ENCODE measurements at regions not wholly inside any gene's neighbourhood (a gene's known extent, or its start where the extent isn't known, plus 50 kb on each side); places are given as distances from the start of the nearest gene placed in this dataset.

DNA sequence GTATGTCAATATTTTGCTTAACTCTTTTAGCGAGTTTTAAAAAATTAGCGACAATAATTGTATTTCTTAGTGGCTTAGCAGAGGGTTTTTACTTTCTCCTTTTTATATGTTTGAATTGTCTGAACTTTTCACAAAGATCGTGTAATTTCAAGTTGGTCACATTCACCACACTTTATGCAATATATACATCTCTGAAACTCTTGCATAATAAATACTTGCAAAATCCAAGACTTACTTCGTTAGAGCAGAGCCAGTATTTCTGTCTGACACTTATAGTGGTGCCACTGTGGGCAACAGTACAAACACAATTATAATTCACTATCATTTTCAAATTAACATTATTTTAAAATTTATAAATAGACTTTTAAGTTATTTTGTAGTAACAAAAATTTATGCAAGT is 62.0 kb downstream of the SUCNR1 start:
- no peak for DNase-seq (ENCODE audit: extremely low read depth, low read depth, low spot score)

DNA sequence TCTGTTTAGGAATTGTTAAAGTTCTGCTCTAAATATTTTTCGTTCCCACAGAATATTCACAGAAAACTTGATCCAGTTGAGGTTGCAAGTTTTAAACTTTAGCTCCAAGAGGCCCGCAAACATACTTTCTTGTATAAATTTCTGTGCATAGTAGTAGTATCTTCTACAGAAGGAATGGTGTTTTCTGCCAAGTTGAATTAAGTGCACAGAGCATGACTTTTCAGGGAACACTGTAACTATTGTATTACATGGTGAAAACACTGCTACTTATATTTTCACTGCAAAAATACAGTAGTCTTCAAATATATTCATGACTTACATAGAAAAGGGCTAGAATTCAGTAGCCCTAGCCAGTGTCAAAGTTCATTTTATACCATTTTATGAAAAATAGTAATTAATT is 67.0 kb downstream of the SUCNR1 start:
- DNase-seq (ENCODE audit: extremely low read depth, low read depth, low spot score) = no peak

GRCh38 chr3:151943539-151943938 is 70.1 kb downstream of the SUCNR1 start:
- no peak for DNase-seq (ENCODE audit: extremely low read depth, low read depth, low spot score)

DNA sequence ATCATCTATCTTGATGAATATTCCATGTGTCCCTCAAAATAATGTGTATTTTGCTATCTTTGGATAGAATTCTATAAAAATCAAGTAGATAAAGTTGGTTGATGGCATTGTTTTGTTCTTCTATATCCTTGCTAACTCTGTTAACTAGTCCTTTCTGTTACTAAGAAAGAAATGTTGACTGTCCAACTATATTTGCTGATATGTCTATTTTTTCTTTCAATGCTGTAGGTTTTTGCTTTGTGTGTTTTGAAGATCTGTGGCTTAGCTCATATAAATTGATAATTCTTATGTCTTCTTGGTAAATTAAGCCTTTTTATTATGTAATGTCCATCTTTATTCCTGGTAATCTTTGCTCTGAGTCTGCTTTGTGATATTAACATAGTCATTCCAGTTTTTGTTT is 70.9 kb downstream of the SUCNR1 start:
- no peak for DNase-seq (ENCODE audit: extremely low read depth, low read depth, low spot score)

DNA sequence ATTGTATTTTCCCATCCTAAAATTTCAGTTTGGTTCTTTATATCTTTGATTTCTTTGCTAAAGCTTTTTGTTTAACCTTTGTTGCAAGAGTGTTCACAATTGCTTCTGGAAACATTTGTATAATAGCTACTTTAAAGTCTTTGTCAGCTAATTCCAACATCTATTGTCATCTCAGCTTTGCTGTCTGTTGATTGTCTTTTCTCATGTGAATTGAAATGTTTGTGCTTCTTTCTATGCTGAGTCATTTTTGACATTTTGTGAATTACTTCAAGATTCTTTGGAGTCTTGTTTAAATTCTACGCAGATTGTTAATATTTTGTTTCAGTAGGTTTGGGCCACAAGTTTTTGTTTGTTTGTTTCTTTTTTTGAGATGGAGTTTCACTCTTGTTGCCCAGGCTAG is 73.2 kb downstream of the SUCNR1 start:
- no peak for DNase-seq (ENCODE audit: extremely low read depth, low read depth, low spot score)

DNA sequence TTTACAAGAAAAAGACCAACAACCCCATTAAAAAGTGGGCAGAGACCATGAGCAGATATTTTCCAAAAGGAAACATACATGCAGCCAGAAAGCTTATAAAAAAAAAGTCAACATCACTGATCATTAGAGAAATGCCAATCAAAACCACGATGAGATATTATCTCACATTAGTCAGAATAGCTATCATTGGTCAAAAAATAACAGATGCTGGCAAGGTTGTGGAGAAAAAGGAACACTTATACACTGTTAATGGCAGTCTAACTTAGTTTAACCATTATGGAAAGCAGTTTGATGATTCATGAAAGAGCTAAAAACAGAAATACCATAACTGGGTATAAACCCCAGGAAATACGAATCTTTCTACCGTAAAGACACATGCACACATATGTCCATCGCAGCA is 76.3 kb downstream of the SUCNR1 start:
- DNase-seq (ENCODE audit: extremely low read depth, low read depth, low spot score) = no peak

- no peak for DNase-seq (ENCODE audit: extremely low read depth, low read depth, low spot score)
These were observed 81.9 kb downstream of the SUCNR1 start for GRCh38 chr3:151955356-151955755.

GRCh38 chr3:151960961-151961580 is 87.6 kb downstream of the SUCNR1 start:
- no peak for DNase-seq (ENCODE audit: extremely low read depth, low read depth, low spot score)

GRCh38 chr3:151962352-151962751 is 88.9 kb downstream of the SUCNR1 start:
- no peak for DNase-seq (ENCODE audit: extremely low read depth, low read depth, low spot score)

GRCh38 chr3:151962912-151963311 is 89.5 kb downstream of the SUCNR1 start:
- DNase-seq (ENCODE audit: extremely low read depth, low read depth, low spot score) = no peak

- DNase-seq (ENCODE audit: extremely low read depth, low read depth, low spot score) = no peak
These were observed 91.3 kb downstream of the SUCNR1 start for GRCh38 chr3:151964743-151965142.

DNA sequence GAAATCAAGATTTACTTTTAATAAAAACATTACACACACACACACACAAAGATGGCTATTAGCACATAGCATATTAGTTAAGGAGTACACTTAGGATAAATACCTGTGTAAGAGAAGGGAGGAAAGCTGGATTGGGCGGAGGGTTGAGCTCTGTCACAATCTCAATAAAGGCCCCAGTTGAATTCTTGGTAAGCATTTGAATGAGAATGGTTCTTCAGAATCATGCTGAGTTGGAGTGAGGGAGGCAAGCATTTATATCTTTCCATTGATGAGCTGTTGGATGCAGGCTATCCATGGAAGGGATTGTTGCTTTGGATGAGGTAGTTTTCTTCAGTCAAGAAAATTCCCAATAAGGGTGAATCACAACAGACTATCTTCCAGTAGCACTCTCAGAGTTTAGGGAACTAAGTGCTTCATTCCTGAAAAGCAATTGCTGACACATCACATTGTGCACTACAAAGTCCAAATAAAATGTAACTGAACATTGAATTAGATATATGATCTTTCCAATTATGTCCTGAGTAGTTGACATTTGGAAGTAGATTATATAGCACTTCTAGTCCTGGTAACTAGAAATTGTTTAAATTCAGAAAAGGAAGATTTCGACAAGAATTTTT is 95.7 kb downstream of the SUCNR1 start:
- no peak for DNase-seq (ENCODE audit: extremely low read depth, low read depth, low spot score)

- DNase-seq (ENCODE audit: extremely low read depth, low read depth, low spot score) = no peak
These were observed 98.6 kb downstream of the SUCNR1 start for GRCh38 chr3:151971814-151972579.

DNA sequence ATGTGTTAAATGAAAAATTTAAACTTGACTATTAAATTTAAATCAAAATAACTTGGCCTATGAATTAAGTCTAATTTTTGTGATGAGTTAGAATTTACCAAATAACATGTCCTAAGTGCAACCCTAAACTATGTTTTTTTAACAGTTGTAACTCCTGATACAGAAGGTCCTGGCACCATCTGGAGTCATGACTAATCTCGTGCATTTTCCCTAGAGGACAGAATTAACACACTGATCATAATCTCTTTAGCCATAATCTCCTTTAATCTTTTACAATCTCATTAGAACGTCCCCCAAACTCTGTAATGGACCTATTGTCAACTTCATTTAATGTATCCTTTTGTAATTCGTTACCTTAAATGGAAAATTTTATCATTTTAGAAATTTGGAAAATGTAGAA is 100.6 kb downstream of the SUCNR1 start:
- DNase-seq (ENCODE audit: extremely low read depth, low read depth, low spot score) = peak; percentile 42

DNA sequence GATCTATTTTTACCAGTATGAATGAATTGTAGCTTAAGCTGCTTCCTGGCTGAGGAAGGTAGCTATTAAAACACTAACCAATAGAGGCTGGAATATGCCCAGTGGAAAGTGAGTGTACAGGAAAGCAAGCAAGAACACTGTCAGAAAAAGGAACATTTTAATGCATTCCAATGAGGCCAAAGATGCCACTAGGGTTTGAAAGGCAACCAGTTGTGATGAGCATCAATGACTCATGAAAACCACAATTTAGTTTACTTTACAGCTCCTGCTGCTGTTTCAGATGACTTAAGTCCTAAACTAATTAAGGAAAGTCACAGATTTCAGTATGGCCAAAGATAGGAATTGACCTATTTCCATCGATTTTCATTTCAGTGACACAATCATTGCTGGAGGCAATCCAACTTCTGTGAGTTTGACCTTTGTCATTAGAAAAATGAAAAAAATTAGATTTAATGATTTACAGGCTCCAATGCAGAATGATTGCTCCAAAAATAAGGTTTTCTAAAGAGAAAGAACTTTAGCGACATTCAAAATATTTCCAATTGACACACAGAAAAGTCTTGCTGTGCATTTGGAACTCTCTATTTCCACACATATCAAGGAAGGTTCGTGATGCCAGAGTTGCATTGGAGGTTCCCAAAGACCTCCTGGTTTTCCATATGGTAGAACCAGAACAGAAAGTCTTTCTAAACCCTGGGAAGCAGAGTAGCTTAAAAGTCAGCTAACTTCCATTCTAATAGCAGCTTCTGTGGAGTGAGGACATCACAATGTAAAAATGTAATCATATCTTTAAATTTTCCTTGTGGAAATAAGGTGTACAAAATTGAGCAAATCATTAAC is 103.0 kb downstream of the SUCNR1 start:
- DNase-seq (ENCODE audit: extremely low read depth, low read depth, low spot score) = peak; percentile 97

DNA sequence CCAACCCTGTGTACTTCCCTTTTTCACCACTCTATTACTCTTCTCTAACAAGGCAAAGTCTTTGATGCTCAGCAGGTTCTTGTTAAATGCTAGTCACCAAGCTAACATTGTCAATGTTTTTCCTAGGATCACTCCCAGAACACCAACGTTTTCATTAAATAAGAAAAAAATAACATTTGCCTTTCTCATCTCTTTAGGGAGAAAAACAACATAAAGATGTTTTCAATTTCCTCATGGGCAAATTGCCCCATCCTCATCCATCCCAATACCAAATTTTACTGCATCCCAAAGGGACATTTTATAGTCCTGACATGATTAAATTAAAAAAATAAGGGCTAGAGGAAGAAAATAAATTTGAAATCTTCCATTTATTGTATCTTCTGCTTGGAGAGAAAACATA is 106.5 kb downstream of the SUCNR1 start:
- no peak for DNase-seq (ENCODE audit: extremely low read depth, low read depth, low spot score)

- DNase-seq (ENCODE audit: extremely low read depth, low read depth, low spot score) = no peak
These were observed 110.1 kb downstream of the SUCNR1 start for GRCh38 chr3:151983538-151983937.

DNA sequence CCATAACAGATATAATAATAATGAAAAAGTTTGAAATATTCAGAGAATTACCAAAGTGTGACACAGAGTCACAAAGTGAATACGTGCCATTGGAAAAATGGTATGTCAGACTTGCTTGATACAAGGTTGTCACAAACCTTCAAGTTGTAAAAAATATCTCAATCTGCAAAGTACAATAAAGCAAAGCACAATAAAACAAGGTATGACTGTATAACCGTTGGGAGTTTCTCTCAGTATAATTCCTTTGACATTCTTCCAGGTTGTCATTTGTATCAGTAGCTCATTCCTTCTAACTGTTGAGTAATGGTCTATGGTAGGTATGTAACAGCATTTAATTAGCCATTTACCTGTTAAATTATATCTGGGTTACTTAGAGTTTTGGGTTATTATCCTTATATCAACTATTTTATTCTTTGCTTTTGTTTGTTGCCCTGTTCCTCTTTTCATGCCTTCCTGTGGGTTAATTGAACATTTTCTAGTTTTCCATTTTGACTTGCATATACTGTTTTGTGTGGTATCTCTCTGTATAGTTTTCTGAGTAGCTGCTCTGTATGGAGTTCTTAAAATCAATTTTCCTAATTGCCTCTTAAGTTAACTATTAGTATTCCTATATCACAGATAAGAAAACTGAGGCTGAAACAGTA is 112.5 kb downstream of the SUCNR1 start:
- DNase-seq (ENCODE audit: extremely low read depth, low read depth, low spot score) = no peak

- no peak for DNase-seq (ENCODE audit: extremely low read depth, low read depth, low spot score)
These were observed 114.5 kb downstream of the SUCNR1 start for GRCh38 chr3:151987893-151988292.

DNA sequence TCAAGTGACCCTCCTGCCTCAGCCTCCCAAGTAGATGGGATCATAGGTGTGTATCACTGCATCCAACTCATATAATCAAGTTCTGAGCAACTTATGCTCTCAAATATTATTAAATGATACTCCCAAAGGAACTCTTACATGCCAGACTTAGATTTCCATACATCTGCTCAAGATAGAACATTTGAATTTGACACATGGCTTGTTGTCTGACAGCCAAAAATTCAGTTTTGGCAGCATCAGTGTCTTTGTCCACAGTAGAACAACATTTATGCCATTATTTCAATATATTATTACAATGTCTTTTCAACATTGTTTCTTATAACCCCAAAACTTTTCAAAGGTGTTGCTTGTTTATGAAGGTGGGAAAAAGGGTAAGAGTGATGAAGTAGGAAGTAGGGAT is 116.2 kb downstream of the SUCNR1 start:
- DNase-seq (ENCODE audit: extremely low read depth, low read depth, low spot score) = no peak
